CD4-positive, alpha-beta T cell (primary cell): ENCODE measurements at regions not wholly inside any gene's neighbourhood (a gene's known extent, or its start where the extent isn't known, plus 50 kb on each side); places are given as distances from the start of the nearest gene placed in this dataset.

Experiments used
- ATAC-seq: fragments of 200-7000 bp; cut with Tn5 transposase; one replicate; pipeline ENCODE4 v1.10.0; 2022; ENCODE audit warnings: mild to moderate bottlenecking; ENCODE audit not compliant: poor library complexity
- CTCF ChIA-PET: fragments of 350-600 bp; sonication (Branson Sonifier 250); formaldehyde crosslinking; loops from one replicate; lab custom pipeline; 2021; ENCODE audit warnings: antibody characterized with exemption, inconsistent platforms; lab: Charles Lee
- POLR2A ChIA-PET: fragments of 350-600 bp; sonication (Branson Sonifier 250); formaldehyde crosslinking; loops from one replicate; lab custom pipeline; 2021; ENCODE audit warnings: antibody characterized with exemption, inconsistent platforms; lab: Charles Lee
- DNase-seq, 14 experiments: peaks; one replicate each; pipeline ENCODE4 v3.0.0-alpha.2; 2013 to 2020; ENCODE audit warnings: mixed read lengths in 2 of 14
- H3K27ac ChIP-seq, 2 donors: one replicate each; pipeline versions ENCODE4 v1.5.1 to v1.7.0; 2013; ENCODE audit warnings: low read length in 2 of 2, low read depth in 1 of 2, mild to moderate bottlenecking in 1 of 2
- H3K27me3 ChIP-seq, 2 experiments: 1 replicate in 1 of 2; 2 replicates in 1 of 2; pipeline versions ENCODE4 v1.6.1 to v1.7.0; 2013; ENCODE audit warnings: low read length in 2 of 2, control low read depth in 1 of 2, mild to moderate bottlenecking in 1 of 2, moderate library complexity in 1 of 2; ENCODE audit not compliant: insufficient read depth in 2 of 2, control insufficient read depth in 1 of 2
- H3K36me3 ChIP-seq: one replicate; pipeline ENCODE4 v1.6.1; 2013; ENCODE audit warnings: low read length, control low read depth; ENCODE audit not compliant: insufficient read depth
- H3K4me1 ChIP-seq: one replicate; pipeline ENCODE4 v1.6.1; 2013; ENCODE audit warnings: low read length, control low read depth; ENCODE audit not compliant: insufficient read depth
- H3K4me3 ChIP-seq: one replicate; pipeline ENCODE4 v1.5.1; 2013; ENCODE audit warnings: mild to moderate bottlenecking, low read length, moderate library complexity
- H3K9me3 ChIP-seq, 2 experiments: 1 replicate in 1 of 2; 2 replicates in 1 of 2; pipeline versions ENCODE4 v1.6.1 to v1.7.0; 2013; ENCODE audit warnings: low read length in 2 of 2, mild to moderate bottlenecking in 2 of 2, control low read depth in 1 of 2, moderate library complexity in 1 of 2; ENCODE audit not compliant: control insufficient read depth in 1 of 2, insufficient read depth in 1 of 2
- H3K27ac Mint-ChIP-seq: one replicate; pipeline ENCODE4 v1.8.0; 2020; ENCODE audit warnings: mixed read lengths
- H3K27me3 Mint-ChIP-seq: one replicate; pipeline ENCODE4 v1.8.0; 2021; ENCODE audit warnings: mixed read lengths
- H3K36me3 Mint-ChIP-seq: one replicate; pipeline ENCODE4 v1.8.0; 2021; ENCODE audit warnings: low read depth, mixed read lengths
- H3K4me1 Mint-ChIP-seq: one replicate; pipeline ENCODE4 v1.8.0; 2021; ENCODE audit warnings: low read depth, mixed read lengths
- H3K4me3 Mint-ChIP-seq: one replicate; pipeline ENCODE4 v1.8.0; 2020; ENCODE audit warnings: mild to moderate bottlenecking, mixed read lengths
- H3K9me3 Mint-ChIP-seq: one replicate; pipeline ENCODE4 v1.8.0; 2020; ENCODE audit warnings: mixed read lengths
- intact Hi-C, 2 experiments: fragments of 100-400 bp; cut with DNase I in 1 of 2; cut with micrococcal nuclease in 1 of 2; formaldehyde crosslinking; loops; one replicate each; pipeline versions ENCODE4 v1.15.1 to v1.9.0; 2023 to 2025; cut with DNase I, micrococcal nuclease
- TF ChIP-seq, protein P1 (sequence below): fragments of 200-600 bp; IDR thresholded peaks from one replicate; pipeline ENCODE4 v1.8.0; 2022; ENCODE audit warnings: antibody characterized with exemption, mild to moderate bottlenecking

GRCh38 chr12:45547132-45547531 lies 182.4 kb upstream of the ARID2 start:
- ChIA-PET POLR2A (no interaction called here), CTCF (no interaction called here)
- Mint-ChIP-seq H3K27ac (no peak overlapping the region), H3K4me3 (no peak overlapping the region), H3K27me3 (no peaks in the 10 kb centered on the region), H3K4me1 (no peaks in the 10 kb centered on the region), H3K9me3 (no peaks in the 10 kb centered on the region), H3K36me3 (no peaks in the 10 kb centered on the region)
- H3K4me3 ChIP-seq, result no peak overlapping the region
- no peaks in the 10 kb centered on the region for H3K9me3 ChIP-seq
- ATAC-seq (no peak), DNase-seq (no peak)
- H3K27ac ChIP-seq, result no peak overlapping the region
- H3K4me1 ChIP-seq, result no peaks in the 10 kb centered on the region
- TF ChIP-seq, protein P1, sequence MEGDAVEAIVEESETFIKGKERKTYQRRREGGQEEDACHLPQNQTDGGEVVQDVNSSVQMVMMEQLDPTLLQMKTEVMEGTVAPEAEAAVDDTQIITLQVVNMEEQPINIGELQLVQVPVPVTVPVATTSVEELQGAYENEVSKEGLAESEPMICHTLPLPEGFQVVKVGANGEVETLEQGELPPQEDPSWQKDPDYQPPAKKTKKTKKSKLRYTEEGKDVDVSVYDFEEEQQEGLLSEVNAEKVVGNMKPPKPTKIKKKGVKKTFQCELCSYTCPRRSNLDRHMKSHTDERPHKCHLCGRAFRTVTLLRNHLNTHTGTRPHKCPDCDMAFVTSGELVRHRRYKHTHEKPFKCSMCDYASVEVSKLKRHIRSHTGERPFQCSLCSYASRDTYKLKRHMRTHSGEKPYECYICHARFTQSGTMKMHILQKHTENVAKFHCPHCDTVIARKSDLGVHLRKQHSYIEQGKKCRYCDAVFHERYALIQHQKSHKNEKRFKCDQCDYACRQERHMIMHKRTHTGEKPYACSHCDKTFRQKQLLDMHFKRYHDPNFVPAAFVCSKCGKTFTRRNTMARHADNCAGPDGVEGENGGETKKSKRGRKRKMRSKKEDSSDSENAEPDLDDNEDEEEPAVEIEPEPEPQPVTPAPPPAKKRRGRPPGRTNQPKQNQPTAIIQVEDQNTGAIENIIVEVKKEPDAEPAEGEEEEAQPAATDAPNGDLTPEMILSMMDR, result no peak
- intact Hi-C loops, result loop anchor here in 1 of 2 experiments (10.0 kb wide), 1 partner anchor 328 kb away; no protein-coding TSS in a partner anchor
- H3K27me3 ChIP-seq, result no peaks in the 10 kb centered on the region
- no peaks in the 10 kb centered on the region for H3K36me3 ChIP-seq

DNA sequence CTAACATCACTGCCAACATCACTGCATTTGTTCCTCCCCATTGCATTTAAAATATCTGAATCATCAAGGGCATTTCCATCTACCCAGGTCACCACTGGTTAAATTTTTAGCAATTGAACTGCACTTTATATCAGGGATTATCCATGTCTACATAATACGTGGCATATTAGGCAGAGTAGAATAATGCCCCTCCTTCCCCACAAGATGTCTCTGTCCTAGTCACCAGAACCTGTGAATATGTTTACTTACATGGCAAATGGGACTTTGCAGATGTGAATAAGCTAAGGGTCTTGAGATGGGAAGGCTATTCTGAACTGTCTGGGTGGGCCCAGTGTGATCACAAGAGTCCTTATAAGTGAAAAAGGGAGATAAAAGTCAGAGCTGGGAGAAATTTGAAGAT lies 181.7 kb upstream of the ARID2 start:
- Histone ChIP-seq H3K4me1 (no peaks in the 10 kb centered on the region), H3K27ac (no peak overlapping the region), H3K27me3 (no peaks in the 10 kb centered on the region), H3K9me3 (no peaks in the 10 kb centered on the region), H3K4me3 (no peak overlapping the region), H3K36me3 (no peaks in the 10 kb centered on the region)
- ChIA-PET CTCF (no interaction called here), POLR2A (no interaction called here)
- intact Hi-C loops, result loop anchor here in 1 of 2 experiments (10.0 kb wide), 1 partner anchor 327 kb away; no protein-coding TSS in a partner anchor
- DNase-seq (peak in 1 of 14 experiments; percentile 3), ATAC-seq (no peak)
- Mint-ChIP-seq H3K4me3 (no peak overlapping the region), H3K27ac (no peak overlapping the region), H3K9me3 (no peaks in the 10 kb centered on the region), H3K36me3 (no peaks in the 10 kb centered on the region), H3K4me1 (no peaks in the 10 kb centered on the region), H3K27me3 (no peaks in the 10 kb centered on the region)
- TF ChIP-seq, protein P1, result no peak

DNA sequence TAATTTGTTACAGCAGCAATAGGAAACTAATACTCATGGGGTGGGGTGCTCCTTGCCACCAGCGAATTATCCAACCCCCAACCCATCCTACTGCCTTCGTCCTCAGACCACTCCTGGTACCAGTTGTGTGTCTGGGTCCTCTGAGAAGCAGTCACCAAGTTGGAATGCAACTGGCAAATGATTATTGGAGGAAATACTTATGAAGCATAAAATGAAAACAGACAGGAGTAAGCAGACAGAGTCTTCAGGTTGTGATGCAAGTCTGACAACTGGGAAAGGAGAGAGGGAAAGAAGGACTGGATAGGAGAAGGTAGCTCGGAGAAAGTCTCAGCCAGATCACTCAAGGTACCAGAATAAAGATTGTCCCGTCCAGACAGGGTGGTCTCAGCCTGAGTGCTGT lies 181.1 kb upstream of the ARID2 start:
- ChIA-PET POLR2A (no interaction called here), CTCF (no interaction called here)
- Histone ChIP-seq H3K4me3 (no peak overlapping the region), H3K36me3 (no peaks in the 10 kb centered on the region), H3K27me3 (no peaks in the 10 kb centered on the region), H3K27ac (no peak overlapping the region), H3K4me1 (no peaks in the 10 kb centered on the region), H3K9me3 (no peaks in the 10 kb centered on the region)
- ATAC-seq, result no peak
- no peaks in the 10 kb centered on the region for H3K36me3 Mint-ChIP-seq
- intact Hi-C loops, result loop anchor here in 1 of 2 experiments (10.0 kb wide), 1 partner anchor 326 kb away; no protein-coding TSS in a partner anchor
- no peak overlapping the region for H3K4me3 Mint-ChIP-seq
- H3K27me3 Mint-ChIP-seq, result no peaks in the 10 kb centered on the region
- no peak overlapping the region for H3K27ac Mint-ChIP-seq
- no peaks in the 10 kb centered on the region for H3K9me3 Mint-ChIP-seq
- TF ChIP-seq, protein P1, result no peak
- DNase-seq, result no peak
- no peaks in the 10 kb centered on the region for H3K4me1 Mint-ChIP-seq
